Mammary epithelial cell (primary cell): ENCODE measurements at regions not wholly inside any gene's neighbourhood (a gene's known extent, or its start where the extent isn't known, plus 50 kb on each side); places are given as distances from the start of the nearest gene placed in this dataset.
"Not testable (repeated sequence)": the region's sequence is repeated elsewhere in the genome, so short reads cannot be mapped to it uniquely, and the experiment has no call there.

ENCODE experiments used
- CTCF ChIP-seq, 2 donors: IDR thresholded peaks in 1 of 2; conservative IDR thresholded peaks in 1 of 2; 2 replicates each; pipeline ENCODE4 v1.5.1; 2011 to 2012; ENCODE audit warnings: inconsistent platforms in 2 of 2, low read length in 2 of 2, mild to moderate bottlenecking in 2 of 2, control low read depth in 1 of 2, low read depth in 1 of 2; ENCODE audit not compliant: insufficient read depth in 1 of 2; ENCODE audit errors: extremely low read depth in 1 of 2
- EZH2 ChIP-seq: IDR thresholded peaks from 2 replicates; pipeline ENCODE4 v1.6.1; 2012; ENCODE audit warnings: low read length, inconsistent platforms, borderline replicate concordance

- TF ChIP-seq CTCF (conservative IDR thresholded peaks at IDR 0.05 in 1 of 2, IDR thresholded peaks at IDR 0.05 in 1 of 2; ENCODE audit: extremely low read depth in 1 of 2, insufficient read depth in 1 of 2, low read depth in 1 of 2, low read length in 2 of 2); EZH2: not testable (repeated sequence)
These were observed 250.8 kb upstream of the PLGLB2 start for GRCh38 chr2:87497135-87497534.
